Ecto neural progenitor cell (in vitro differentiated cells): ENCODE measurements at regions not wholly inside any gene's neighbourhood (a gene's known extent, or its start where the extent isn't known, plus 50 kb on each side); places are given as distances from the start of the nearest gene placed in this dataset.

ENCODE experiments used
- DNase-seq: peaks from one replicate; pipeline ENCODE4 v3.0.0-alpha.2; 2018; ENCODE audit warnings: low spot score

GRCh38 chr1:57492586-57493226 is 68.8 kb upstream of the DAB1 start:
- DNase-seq: no peak

DNA sequence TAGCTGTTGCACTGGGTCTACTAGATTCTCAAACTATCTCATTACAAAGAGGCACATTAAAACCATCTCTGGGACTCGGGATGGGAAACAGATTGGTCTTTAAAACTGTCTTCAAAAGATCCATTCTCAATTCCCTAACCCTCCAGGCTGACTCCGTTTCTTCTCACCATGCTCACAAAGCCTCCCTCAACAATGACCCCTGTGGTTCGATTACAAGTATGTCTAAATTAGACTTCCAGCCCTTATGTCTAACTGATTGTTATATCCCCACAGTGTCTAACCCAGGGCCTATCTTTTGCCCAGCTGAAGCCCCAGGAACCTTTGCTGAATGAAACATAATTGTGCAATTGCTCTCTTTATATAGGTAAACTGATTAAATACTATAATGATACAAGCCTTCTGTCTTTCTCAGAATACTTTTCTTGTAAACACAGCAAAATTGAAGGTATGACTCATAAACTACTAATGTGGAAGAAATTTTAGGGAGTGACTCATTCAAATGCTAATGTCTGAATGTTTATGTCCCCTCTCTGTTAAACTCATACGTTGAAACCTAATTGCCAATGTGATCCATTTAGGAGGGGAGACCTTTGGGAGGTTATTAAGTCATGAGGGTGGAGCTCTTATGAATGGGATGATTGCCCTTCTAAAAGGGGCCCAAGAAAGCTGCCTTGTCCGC is 65.6 kb upstream of the DAB1 start:
- no peak for DNase-seq

DNA sequence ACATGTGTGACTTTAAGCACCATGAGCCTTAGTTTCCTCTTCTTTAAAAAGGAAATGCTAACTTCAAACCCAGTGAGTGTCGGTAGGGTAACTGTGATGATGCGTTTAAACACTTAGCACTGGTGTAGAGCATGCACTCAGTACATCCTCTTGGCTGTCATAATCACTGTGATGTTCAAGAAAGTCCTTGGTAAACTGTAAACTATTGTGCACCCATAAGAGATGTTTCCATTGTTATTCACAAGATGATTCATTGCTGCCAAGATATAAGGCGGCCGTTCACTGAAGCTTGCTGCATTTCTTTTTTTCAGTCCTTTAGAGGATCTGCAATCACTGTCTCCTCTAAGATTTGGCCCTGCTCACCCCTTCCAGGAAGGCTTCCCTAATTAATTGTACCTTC is 61.8 kb upstream of the DAB1 start:
- DNase-seq: no peak

GRCh38 chr1:57483954-57484353 is 60.1 kb upstream of the DAB1 start:
- DNase-seq: no peak

DNA sequence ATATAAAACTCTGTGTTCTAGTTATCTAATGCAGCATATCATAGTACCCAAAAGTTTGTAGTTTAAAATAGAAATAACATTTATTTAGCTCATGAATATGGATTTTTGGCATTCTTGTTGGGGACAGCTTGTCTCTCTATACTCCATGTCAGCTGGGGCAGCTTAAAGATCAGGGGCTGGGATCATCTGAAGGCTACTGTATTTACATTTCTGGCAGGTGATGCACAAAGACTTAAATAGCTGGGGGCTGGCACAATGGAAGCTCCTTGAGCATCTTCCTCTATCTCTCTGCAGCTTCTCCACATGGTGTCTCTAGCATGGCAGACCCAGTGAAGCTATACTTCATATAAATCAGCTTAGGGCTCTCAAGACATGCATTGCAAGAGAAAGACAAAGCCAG is 55.6 kb upstream of the DAB1 start:
- no peak for DNase-seq

- DNase-seq: no peak
Observed at GRCh38 chr1:57475366-57475765, 51.5 kb upstream of the DAB1 start.

DNA sequence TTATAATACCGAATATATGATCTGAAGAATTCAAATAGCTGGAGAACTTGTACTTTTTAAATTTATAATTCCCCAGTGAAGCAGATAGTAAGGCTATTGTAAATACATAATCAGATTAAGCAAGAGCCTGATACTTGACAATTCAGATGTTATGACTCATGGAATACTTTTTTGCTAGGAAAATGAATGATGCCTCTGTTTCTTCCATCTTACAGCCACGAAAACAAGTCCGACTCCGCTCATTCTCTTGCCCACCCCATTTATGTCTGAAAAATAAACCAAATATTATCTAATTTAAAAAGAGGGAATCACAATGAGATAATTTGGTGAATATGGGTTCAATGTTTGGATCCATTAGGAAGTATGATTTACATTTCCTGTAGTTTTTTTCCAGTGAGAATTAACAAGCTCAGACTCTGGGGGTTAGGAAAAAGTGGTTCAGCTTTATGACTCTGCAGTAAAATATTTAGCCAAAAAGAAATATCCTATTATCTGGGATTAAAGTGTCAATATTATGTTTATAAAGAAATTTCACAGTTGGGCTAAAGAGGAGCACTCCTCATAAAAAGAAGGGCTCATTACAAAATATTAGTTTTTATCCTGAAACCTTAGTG is 50.4 kb upstream of the DAB1 start:
- DNase-seq: no peak
